GM18907 (cell line): ENCODE measurements at regions not wholly inside any gene's neighbourhood (a gene's known extent, or its start where the extent isn't known, plus 50 kb on each side); places are given as distances from the start of the nearest gene placed in this dataset.
"Not testable (repeated sequence)": the region's sequence is repeated elsewhere in the genome, so short reads cannot be mapped to it uniquely, and the experiment has no call there.

Experiments
- ATAC-seq: cut with Tn5 transposase; IDR thresholded peaks from one replicate; pipeline ENCODE4 v1.9.1; 2021; ENCODE audit warnings: mild to moderate bottlenecking, moderate library complexity; ENCODE audit not compliant: unreplicated experiment

DNA sequence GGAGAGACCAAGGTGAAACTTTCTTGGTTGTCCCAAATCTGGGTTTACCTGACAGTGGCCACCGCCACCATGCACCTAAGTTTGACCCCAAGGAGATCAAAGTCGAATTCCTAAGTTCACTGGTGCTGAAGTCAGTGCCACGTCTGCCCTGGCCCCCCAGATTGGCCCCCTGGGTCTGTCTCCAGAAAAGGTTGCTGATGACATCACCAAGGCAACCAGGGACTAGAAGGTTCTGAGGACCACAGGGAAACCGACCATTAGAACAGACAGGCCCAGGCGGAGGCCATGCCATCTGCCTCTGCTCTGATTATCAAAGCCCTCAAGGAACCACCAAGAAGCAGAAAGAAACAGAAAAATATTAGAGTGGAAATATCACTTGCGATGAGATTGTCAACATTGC lies 91.2 kb downstream of the DLL1 start:
- no peak for ATAC-seq

- no peak for ATAC-seq
Measured at GRCh38 chr6:170198298-170198697, 92.6 kb downstream of the DLL1 start.

GRCh38 chr6:170193326-170193821 lies 97.5 kb downstream of the DLL1 start:
- ATAC-seq, result no peak

DNA sequence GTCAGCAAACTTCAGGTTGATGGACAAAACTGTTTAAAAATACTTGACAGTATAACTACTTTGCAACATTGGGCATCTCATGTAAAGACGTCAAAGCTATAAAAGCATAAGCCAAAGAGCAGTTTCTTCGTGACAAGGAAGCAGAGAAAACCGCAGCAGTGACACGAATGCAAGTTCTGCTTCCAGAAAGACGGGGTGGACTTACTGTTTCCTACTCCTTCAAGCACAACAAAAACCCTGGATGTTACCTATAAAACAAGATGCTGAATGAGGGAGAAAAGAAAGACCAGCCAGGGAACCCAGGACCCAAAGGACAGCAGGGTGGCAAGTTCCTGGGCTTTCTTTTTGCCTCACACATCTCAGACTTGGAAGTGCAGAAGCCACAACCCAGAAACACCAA lies 98.0 kb downstream of the DLL1 start:
- ATAC-seq, result no peak

DNA sequence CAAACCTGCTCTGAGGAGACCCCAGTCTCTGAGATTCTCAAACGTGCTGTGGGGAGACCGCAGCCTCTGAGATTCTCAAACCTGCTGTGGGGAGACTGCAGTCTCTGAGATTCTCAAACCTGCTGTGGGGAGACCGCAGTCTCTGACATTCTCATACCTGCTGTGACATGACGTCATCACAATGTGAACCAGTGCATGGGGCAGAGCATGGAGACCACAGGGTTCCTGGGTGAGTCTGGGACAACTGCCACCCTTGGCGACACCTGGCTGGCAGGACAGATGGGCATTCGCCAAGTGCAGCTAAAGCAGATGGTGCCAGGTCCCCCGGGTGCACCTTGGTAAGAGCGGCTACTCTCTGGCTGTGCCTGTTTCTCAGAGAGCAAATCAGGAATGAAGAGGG lies 98.8 kb downstream of the DLL1 start:
- ATAC-seq, result not testable (repeated sequence)

GRCh38 chr6:170190046-170190445 lies 100.8 kb downstream of the DLL1 start:
- no peak for ATAC-seq

DNA sequence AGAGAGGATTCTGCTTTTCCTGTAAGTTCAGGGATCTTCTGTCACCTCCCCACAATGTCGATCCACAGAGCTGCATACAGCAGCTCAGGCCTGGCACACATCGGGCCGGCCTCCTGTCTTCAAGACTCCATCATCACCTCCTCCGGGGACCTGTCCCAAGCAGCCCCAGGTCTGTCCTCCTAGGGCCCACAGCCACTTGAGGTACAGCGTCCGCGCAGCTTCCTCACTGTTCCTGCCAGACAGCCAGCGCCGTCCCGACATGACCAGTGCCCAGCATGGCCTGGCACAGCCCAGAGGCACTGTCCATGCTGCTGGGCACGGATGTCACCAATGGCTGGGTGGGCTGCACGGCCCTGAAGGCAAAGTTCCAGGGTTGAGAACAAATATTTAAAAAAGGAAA lies 101.6 kb downstream of the DLL1 start:
- ATAC-seq, result no peak

DNA sequence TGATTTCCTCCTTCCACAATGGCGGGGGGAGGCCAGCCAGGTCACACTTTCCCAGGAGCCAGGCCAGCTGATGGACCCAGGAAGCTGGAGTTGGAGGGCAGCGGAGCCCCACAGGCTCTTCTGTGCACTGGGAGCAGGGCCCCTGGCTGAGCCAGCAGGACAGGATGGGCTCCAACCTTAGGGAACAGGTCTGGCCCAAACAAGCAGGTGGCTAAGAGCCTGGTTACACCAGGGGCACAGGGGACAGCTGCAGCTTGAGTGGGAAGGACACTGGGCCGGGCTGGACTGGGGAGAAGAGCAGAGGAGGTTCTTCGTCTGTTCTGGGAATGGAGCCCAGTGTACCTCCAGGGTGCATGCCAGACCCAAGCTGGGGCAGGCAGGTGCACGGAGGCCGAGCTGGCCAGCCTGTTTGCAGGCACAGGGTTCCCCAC lies 102.3 kb downstream of the DLL1 start:
- ATAC-seq, result no peak

DNA sequence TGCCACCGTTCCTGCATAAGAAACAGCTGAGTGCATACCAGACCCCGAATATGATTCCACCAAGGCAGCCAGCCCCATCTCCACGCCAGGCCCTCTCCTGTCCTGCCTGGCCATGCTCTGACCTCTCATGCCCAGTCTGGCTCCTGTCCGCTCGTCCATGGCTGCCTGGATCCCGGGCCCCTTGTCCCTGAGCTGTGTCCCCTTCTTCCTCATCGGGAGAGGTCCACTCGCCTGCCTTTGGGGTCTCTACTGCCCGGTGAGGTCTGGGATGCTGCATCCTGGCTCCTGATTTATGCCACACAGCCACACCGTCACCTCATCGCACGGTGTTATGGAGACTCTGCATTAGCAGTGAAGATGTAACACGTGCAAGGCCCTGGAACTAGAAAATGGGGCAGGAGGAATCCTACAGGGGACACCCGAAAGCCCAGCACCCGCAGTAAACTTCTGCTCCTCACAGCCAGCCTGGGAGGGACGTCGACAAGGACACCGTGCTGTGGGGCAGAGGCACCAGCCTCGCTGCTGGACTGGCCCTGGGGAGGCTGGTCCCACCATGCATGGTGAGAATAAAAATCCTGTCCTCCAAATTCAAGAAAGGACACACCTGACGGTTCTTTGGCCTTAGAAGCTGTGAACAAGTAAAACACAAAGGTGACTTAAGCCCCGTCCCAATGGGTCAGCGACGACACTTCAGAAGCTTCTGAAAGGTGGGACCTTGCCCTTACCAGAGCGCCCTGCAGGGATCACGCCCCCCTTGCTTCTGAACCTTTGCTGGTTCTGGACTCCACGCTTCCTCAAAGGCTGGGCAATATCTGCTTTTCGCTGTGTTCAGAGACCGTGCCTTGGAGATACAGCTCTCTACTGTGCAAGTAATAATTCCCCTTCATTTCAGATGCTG lies 103.0 kb downstream of the DLL1 start:
- ATAC-seq, result no peak

- no peak for ATAC-seq
Measured at GRCh38 chr6:170186941-170187668, 103.8 kb downstream of the DLL1 start.

- ATAC-seq, result no peak
Measured at GRCh38 chr6:170186006-170186935, 104.6 kb downstream of the DLL1 start.

DNA sequence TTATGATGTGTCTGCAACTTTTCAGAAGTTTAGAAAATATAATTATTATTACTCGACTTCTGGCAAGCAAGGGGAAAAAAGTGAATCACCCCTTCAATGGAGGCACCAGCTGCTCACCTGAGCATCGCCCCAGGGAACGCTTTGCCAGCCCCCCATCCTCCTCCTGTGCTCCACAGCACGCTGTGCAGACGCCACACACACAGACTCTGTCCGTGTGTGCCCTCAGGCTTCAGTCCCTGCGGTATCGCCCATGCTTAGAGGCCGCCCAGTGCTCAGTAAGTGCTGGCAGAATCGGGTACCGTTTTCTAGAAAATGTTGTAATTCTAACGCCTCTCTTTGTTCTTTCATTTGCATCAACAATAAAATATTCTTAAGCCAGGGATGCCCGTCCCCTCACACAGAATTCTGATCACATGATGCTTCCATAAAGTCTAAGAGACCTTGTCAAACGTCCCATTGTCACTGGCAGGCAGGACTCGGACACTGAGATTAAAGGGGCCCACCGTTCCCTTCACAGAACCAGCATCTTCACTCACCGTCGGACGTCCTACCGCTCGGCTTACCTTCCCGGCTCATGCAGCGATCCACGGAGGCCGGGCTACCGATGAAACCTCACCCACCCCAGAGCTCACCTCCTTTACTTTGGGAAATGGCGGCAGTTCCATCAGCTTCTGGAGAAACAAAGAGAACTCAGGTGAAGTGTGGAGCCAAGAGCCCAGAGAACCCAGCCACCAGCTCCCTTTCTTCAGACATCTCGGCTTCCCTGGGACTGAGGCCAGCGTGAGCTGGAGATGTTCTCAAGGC lies 105.5 kb downstream of the DLL1 start:
- no peak for ATAC-seq

DNA sequence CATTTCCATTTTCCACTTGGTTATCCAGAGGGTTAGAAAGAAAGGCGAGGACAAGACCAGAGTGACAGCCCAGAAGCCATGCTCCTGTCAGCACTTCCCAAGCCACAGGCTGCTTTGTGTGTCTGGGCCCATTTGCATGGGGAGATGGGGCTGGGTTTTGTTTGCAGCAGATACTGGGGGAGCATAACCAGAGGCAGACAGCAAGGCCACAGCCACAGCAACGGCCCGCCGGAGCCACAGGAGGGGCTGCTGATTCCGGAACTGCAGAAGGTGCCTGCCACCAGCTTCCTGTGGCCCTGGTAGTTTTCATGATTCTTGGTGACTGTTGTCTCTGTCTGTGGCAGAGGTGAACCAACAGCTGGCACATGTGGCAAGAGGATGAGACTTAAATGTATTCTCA lies 106.6 kb downstream of the DLL1 start:
- ATAC-seq, result no peak

- no peak for ATAC-seq
Measured at GRCh38 chr6:170183521-170183920, 107.4 kb downstream of the DLL1 start.

DNA sequence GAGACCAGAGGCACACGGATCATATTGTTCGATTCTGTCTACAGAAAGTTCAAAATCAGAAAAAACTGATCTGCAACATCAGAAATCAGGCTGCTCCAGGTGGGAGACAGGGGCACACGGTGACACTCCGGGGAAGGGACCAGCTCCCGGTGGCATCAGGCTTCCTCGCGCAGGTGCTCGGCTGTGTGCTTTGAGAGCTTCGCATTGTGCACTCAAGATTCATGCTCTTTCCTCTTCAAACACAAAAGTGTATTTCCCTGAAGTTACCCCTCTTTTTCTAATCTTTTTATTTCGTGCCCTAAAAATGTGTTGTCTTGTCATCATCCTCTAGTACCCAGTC lies 108.1 kb downstream of the DLL1 start:
- no peak for ATAC-seq

DNA sequence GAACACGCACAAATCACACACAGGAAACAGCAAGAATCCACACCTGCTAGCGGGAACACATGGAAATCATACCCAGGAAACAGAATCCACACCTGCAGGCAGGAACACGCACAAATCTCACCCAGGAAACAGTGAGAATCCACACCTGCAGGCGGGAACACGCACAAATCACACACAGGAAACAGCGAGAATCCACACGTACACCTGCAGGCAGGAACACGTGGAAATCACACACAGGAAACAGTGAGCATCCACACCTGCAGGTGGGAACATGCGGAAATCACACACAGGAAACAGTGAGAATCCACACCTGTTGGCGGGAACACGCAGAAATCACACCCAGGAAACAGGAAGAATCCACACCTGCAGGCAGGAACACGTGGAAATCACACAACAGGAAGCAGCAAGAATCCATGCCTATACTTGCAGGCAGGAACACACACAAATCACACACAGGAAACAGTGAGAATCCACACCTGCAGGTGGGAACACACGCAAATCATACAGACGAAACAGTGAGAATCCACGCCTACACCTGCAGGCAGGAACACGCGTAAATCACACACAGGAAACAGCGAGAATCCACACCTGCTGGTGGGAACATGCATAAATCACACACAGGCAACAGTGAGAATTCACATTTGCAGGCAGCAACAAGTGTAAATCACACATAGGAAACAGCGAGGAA lies 108.6 kb downstream of the DLL1 start:
- no peak for ATAC-seq

DNA sequence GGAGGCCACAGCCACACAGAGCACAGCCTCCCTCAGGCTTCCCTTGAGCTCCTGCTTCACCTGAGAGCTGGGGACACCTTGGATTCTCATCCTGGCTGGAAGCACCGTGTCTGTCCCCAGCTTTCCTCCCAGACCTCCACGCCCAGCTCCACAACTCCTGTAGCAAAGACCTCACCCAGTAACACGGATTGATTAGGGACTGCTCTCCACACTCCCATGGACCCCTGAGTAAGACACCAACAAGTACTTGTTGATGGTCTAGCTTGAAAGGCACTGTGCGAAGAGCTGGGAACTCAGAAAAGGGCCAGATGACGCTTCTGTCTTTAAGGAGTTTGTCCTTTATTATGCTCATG lies 109.6 kb downstream of the DLL1 start:
- ATAC-seq, result no peak

- ATAC-seq, result no peak
Measured at GRCh38 chr6:170180671-170181337, 110.1 kb downstream of the DLL1 start.

DNA sequence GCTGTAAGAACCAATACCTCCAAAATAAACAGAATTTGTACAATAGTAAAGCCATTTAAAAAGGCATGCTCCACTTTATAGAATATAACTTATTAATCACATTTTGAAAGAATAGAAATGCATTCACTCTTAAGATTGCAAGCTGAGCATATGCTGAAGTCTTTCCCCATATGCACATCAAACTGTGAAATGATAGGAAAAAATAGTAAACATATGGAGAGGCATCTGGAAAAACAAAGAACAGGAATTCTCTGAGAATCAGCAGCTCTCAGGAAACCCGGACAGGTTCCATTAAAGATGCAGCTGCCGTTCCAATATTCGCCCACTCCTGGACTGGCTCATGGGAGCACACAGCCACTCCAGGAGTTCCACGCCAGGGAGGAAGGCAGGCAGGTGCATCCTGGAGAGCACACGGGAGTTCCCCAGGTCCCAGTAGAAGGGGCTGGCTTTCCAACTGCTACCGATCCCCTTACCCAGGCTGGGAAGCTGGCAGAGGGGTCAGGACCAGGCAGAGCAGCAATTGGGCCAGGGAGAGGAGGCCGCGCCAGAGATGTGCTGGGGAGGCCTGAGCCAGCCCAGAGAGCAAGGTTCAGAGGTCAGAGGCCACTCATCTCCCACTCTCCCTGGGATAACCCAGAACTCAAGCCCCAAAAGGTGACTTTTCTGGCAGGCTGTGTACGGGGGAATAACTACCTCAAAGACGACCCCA lies 111.1 kb downstream of the DLL1 start:
- no peak for ATAC-seq
